ENCODE measurements at regions not wholly inside any gene's neighbourhood (a gene's known extent, or its start where the extent isn't known, plus 50 kb on each side); places are given as distances from the start of the nearest gene placed in this dataset.
"Not testable (repeated sequence)": the region's sequence is repeated elsewhere in the genome, so short reads cannot be mapped to it uniquely, and the experiment has no call there.

DNA sequence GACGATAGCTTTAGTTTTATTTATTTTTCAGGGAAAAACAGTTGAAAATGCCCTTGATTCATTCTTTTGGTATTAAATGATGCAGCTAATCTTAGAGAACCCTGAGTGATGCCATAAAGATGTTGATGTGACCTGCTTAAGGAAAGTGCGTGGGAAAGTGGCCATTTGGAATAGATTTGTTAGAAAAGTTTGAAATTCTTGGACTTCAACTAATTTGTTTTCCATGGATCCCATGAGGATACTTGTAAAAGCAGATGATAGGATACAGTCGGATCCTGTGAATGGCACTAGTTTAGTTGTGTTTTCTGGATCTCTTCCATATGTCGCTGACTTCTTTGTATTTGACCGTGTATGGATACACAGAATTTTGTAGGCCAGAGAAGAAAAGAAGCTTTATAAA, 69.0 kb downstream of the SEPTIN7 start:
- no peak for TF ChIP-seq POLR2AphosphoS5 (IDR thresholded peaks at IDR 0.05)
- TF ChIP-seq POLR2A (IDR thresholded peaks at IDR 0.05): no peak
- no peak for TF ChIP-seq CTCF (IDR thresholded peaks at IDR 0.05)
- WGBS: 78% methylated on average over 5 of the region's 5 CpGs
- DNase-seq (ENCODE audit: low spot score): no peak

DNA sequence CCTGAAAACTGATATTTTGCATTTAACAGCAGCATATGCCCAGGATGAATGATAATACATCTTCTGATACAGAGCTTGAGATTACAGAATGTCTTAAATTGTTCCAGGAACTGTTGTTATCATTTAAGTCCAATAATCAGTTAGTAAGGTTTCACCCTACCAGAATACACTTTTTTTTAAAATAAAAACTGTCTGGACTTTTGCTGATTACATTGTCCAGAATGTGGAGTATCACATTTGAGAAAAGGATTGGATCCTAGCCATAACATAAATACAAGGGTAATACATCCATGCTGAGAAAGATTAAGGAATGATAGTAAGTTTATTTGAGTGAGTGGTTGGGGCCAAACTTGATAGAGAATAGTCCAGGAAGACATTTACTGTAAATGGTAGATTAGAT, 71.0 kb downstream of the SEPTIN7 start:
- Histone ChIP-seq H3K9me3 (no peaks in the 10 kb centered on the region), H3K36me3 (no peaks in the 10 kb centered on the region), H3K4me1 (replicated peaks) (no peaks in the 10 kb centered on the region), H3K4me3 (no peak overlapping the region), H3K27ac (no peak overlapping the region), H3K27me3 (replicated peaks; ENCODE audit: insufficient read depth) (no peaks in the 10 kb centered on the region)
- intact Hi-C loops (cut with DNase I): no loop called here
- no peak for DNase-seq (ENCODE audit: low spot score)
- TF ChIP-seq CTCF (IDR thresholded peaks at IDR 0.05): no peak
- no peak for TF ChIP-seq POLR2AphosphoS5 (IDR thresholded peaks at IDR 0.05)
- no peak for TF ChIP-seq POLR2A (IDR thresholded peaks at IDR 0.05)

More for the DNA sequence above, 69.0 kb downstream of the SEPTIN7 start:
- Histone ChIP-seq H3K9me3 (no peaks in the 10 kb centered on the region), H3K36me3 (no peaks in the 10 kb centered on the region), H3K4me3 (no peak overlapping the region), H3K4me1 (replicated peaks) (no peaks in the 10 kb centered on the region), H3K27ac (no peak overlapping the region), H3K27me3 (replicated peaks; ENCODE audit: insufficient read depth) (no peaks in the 10 kb centered on the region)
- intact Hi-C loops (cut with DNase I): no loop called here

GRCh38 chr7:35874886-35875285, 74.0 kb downstream of the SEPTIN7 start:
- Histone ChIP-seq H3K36me3 (no peaks in the 10 kb centered on the region), H3K4me3 (no peak overlapping the region), H3K9me3 (no peaks in the 10 kb centered on the region), H3K4me1 (replicated peaks) (no peaks in the 10 kb centered on the region), H3K27ac (no peak overlapping the region), H3K27me3 (replicated peaks; ENCODE audit: insufficient read depth) (no peaks in the 10 kb centered on the region)
- 22% methylated on average over 1 of the region's 1 CpG for WGBS
- TF ChIP-seq CTCF (IDR thresholded peaks at IDR 0.05): no peak
- no peak for TF ChIP-seq POLR2A (IDR thresholded peaks at IDR 0.05)
- no peak for TF ChIP-seq POLR2AphosphoS5 (IDR thresholded peaks at IDR 0.05)
- intact Hi-C loops (cut with DNase I): no loop called here
- no peak for DNase-seq (ENCODE audit: low spot score)

DNA sequence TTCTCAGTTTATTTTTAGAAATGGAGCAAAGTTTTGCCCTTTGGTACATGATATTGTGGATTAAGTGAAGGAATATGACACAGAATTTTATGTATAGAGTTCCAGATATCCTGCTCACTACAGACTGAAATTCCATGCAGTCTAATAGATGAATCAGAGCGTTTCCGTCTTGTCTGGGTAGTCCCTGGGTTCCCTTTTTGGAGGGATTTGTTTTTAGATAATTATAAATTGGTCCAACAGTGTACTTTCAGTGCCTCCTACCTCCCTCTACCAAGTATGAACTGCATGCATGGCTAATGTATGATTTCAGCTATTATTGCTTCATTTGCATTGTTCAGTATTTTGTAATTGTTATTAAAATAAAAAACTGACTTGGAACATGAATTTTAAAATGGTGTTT, 74.4 kb downstream of the SEPTIN7 start:
- no peak overlapping the region for H3K27ac ChIP-seq
- no peaks in the 10 kb centered on the region for H3K27me3 ChIP-seq (replicated peaks; ENCODE audit: insufficient read depth)
- intact Hi-C loops (cut with DNase I): no loop called here
- no peak for DNase-seq (ENCODE audit: low spot score)
- no peaks in the 10 kb centered on the region for H3K9me3 ChIP-seq
- no peaks in the 10 kb centered on the region for H3K36me3 ChIP-seq
- 58% methylated on average over 2 of the region's 2 CpGs for WGBS
- TF ChIP-seq POLR2AphosphoS5 (IDR thresholded peaks at IDR 0.05) (no peak), CTCF (IDR thresholded peaks at IDR 0.05) (no peak), POLR2A (IDR thresholded peaks at IDR 0.05) (no peak)
- H3K4me3 ChIP-seq: no peak overlapping the region
- no peaks in the 10 kb centered on the region for H3K4me1 ChIP-seq (replicated peaks)

GRCh38 chr7:35878351-35878750, 77.5 kb downstream of the SEPTIN7 start:
- TF ChIP-seq POLR2A (IDR thresholded peaks at IDR 0.05): no peak
- no peak for TF ChIP-seq POLR2AphosphoS5 (IDR thresholded peaks at IDR 0.05)
- TF ChIP-seq CTCF (IDR thresholded peaks at IDR 0.05): no peak
- no peak for DNase-seq (ENCODE audit: low spot score)
- Histone ChIP-seq H3K4me3 (no peak overlapping the region), H3K9me3 (no peaks in the 10 kb centered on the region), H3K27ac (no peak overlapping the region), H3K27me3 (replicated peaks; ENCODE audit: insufficient read depth) (no peaks in the 10 kb centered on the region), H3K36me3 (no peaks in the 10 kb centered on the region), H3K4me1 (replicated peaks) (no peaks in the 10 kb centered on the region)
- WGBS: 93% methylated on average over 1 of the region's 1 CpG
- intact Hi-C loops (cut with DNase I): no loop called here

DNA sequence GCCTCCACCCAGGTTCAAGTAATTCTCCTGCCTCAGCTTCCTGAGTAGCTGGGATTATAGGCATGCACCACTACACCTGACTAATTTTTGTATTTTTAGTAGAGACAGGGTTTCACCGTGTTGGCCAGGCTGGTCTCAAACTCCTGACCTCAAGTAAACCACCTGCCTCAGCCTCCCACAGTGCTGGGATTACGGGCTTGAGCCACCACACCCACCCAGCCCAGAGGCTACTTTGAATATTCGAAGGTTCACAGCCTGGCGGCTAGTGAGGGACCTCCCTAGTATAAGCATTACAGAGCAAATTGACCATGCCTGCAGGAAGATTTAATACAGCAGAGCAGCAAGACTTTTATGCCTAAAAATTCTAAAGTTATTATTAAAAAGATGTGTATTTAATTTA, 86.6 kb downstream of the SEPTIN7 start:
- DNase-seq (ENCODE audit: low spot score); H3K9me3 ChIP-seq; H3K27me3 ChIP-seq (replicated peaks; ENCODE audit: insufficient read depth); H3K4me1 ChIP-seq (replicated peaks); H3K4me3 ChIP-seq; H3K36me3 ChIP-seq; intact Hi-C loops (cut with DNase I); H3K27ac ChIP-seq: not testable (repeated sequence)
- WGBS: 96% methylated on average over 4 of the region's 4 CpGs
